ENCODE measurements at regions not wholly inside any gene's neighbourhood (a gene's known extent, or its start where the extent isn't known, plus 50 kb on each side); places are given as distances from the start of the nearest gene placed in this dataset.

DNA sequence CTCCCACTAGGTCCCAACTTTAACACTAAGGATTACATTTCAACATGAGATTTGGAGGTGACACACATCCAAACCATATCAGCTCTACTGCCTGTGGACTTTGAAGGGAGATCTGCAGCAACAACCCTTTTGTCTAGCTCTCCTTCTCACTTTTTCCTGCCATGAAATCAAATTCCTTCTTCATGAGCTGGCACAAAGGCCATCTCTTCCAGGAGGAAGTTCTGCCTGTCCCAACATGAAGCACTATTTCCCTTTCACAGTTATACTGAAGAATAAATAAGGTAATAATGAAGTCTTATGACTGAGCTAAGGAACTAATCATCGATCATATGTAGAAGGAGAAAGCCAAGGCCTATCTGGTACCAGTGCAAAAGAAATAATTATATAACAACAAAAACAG is 253.5 kb upstream of the TENM4 start:
- Histone ChIP-seq H3K27ac (ENCODE audit: low read depth, low read length) (no peak overlapping the region), H3K27me3 (replicated peaks in 1 of 4; ENCODE audit: control insufficient read depth in 3 of 4, extremely low read depth in 1 of 4, insufficient read depth in 3 of 4, low read length in 3 of 4) (no peaks in the 10 kb centered on the region), H3K79me1 (ENCODE audit: low read depth, low read length) (no peaks in the 10 kb centered on the region), H2BK20ac (ENCODE audit: low read length) (no peak overlapping the region), H4K20me1 (replicated peaks in 1 of 2; ENCODE audit: control insufficient read depth in 1 of 2, insufficient read depth in 2 of 2, low read length in 2 of 2) (no peaks in the 10 kb centered on the region), H3K23ac (ENCODE audit: insufficient read length) (no peak overlapping the region), H3K4me1 (replicated peaks in 1 of 4; ENCODE audit: control insufficient read depth in 3 of 4, insufficient read depth in 4 of 4, low read length in 3 of 4) (no peaks in the 10 kb centered on the region), H3K9ac (replicated peaks in 1 of 4; ENCODE audit: extremely low read depth in 1 of 4, low read depth in 3 of 4, low read length in 3 of 4) (no peak overlapping the region), H2BK12ac (ENCODE audit: low read depth, low read length) (no peak overlapping the region), H4K5ac (ENCODE audit: insufficient read length, low read depth, low read length) (no peak overlapping the region), H3K4me2 (ENCODE audit: insufficient read depth in 1 of 2, low read depth in 2 of 2, low read length in 2 of 2) (no peak overlapping the region), H2BK15ac (ENCODE audit: low read length) (no peak overlapping the region), H4K8ac (ENCODE audit: extremely low read depth, insufficient read depth, low read length) (no peak overlapping the region), H2AK5ac (ENCODE audit: low read depth, low read length) (no peak overlapping the region), H3K56ac (replicated peaks; ENCODE audit: insufficient read length, low read depth, low read length) (no peak overlapping the region), H3K14ac (ENCODE audit: insufficient read length) (no peak overlapping the region), H3K79me2 (ENCODE audit: control insufficient read depth in 1 of 2, insufficient read depth in 2 of 2, low read length in 2 of 2) (no peaks in the 10 kb centered on the region), H3K4me3 (ENCODE audit: extremely low read depth in 1 of 4, insufficient read depth in 2 of 4, low read depth in 3 of 4, low read length in 4 of 4) (no peak overlapping the region), H3K36me3 (ENCODE audit: control insufficient read depth in 2 of 4, insufficient read depth in 4 of 4, low read length in 3 of 4) (no peaks in the 10 kb centered on the region), H3K4ac (replicated peaks; ENCODE audit: insufficient read length, low read depth, low read length) (no peak overlapping the region), H3K18ac (ENCODE audit: extremely low read depth, low read length) (no peak overlapping the region), H2AFZ (ENCODE audit: low read length) (no peak overlapping the region), H3K23me2 (ENCODE audit: low read depth, low read length) (no peaks in the 10 kb centered on the region; the same call in 1 of the 2 replicates), H2BK120ac (replicated peaks; ENCODE audit: low read depth, low read length) (no peak overlapping the region), H3K9me3 (ENCODE audit: insufficient read depth in 2 of 2, low read depth in 1 of 2, low read length in 1 of 2) (no peaks in the 10 kb centered on the region), H4K91ac (replicated peaks; ENCODE audit: insufficient read length, low read length) (no peak overlapping the region), H2BK5ac (ENCODE audit: low read depth, low read length) (no peak overlapping the region)
- no peak for FAIRE-seq
- POLR2A ChIA-PET (ENCODE audit: partially characterized antibody), result no interaction called here
- 100% methylated on average over 1 of the region's 1 CpG; no CpG with 5 or more reads in 1 of the 2 experiments for WGBS, 2 experiments (ENCODE audit: extremely low coverage in 1 of 2, insufficient coverage in 1 of 2, insufficient read length in 1 of 2, insufficient replicate concordance in 2 of 2, low coverage in 1 of 2, low lambda C conversion rate in 2 of 2, missing lambda C conversion rate in 1 of 2)
- DNase-seq (ENCODE audit: low read depth in 1 of 2, low spot score in 2 of 2), result no peak
- CTCF ChIA-PET (ENCODE audit: partially characterized antibody), result interaction anchor here (0.7 to 1.9 kb wide), 3 partner anchors 14 to 515 kb away, joined by 4 to 7 read pairs (median 4); no protein-coding TSS in a partner anchor
- TF ChIP-seq BCL11A (IDR thresholded peaks at IDR 0.05; ENCODE audit: low read depth in 2 of 2, low read length in 2 of 2) (no peak), MAFK (IDR thresholded peaks at IDR 0.05; ENCODE audit: low read depth, low read length) (no peak), GTF2F1 (IDR thresholded peaks at IDR 0.05; ENCODE audit: borderline replicate concordance, low read depth, low read length) (no peak), CHD2 (IDR thresholded peaks at IDR 0.05; ENCODE audit: low read length) (no peak), SP1 (IDR thresholded peaks at IDR 0.05; ENCODE audit: low read depth, low read length) (no peak), RAD21 (IDR thresholded peaks at IDR 0.05 in 1 of 2, conservative IDR thresholded peaks at IDR 0.05 in 1 of 2; ENCODE audit: low read depth in 2 of 2, low read length in 2 of 2) (no peak), CBX5 (IDR thresholded peaks at IDR 0.05; ENCODE audit: low read depth, low read length) (no peak), NRF1 (IDR thresholded peaks at IDR 0.05; ENCODE audit: low read depth, low read length) (no peak), POLR2A (IDR thresholded peaks at IDR 0.05; ENCODE audit: control extremely low read depth in 1 of 2, low read depth in 2 of 2, low read length in 2 of 2) (no peak)
- TF ChIP-seq, protein P1, sequence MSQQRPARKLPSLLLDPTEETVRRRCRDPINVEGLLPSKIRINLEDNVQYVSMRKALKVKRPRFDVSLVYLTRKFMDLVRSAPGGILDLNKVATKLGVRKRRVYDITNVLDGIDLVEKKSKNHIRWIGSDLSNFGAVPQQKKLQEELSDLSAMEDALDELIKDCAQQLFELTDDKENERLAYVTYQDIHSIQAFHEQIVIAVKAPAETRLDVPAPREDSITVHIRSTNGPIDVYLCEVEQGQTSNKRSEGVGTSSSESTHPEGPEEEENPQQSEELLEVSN (IDR thresholded peaks at IDR 0.05), result no peak

Data from H1 (cell line).